ENCODE measurements at regions not wholly inside any gene's neighbourhood (a gene's known extent, or its start where the extent isn't known, plus 50 kb on each side); places are given as distances from the start of the nearest gene placed in this dataset.
"Not testable (repeated sequence)": the region's sequence is repeated elsewhere in the genome, so short reads cannot be mapped to it uniquely, and the experiment has no call there.

GRCh38 chr14:71810800-71811199, 121.4 kb upstream of the RGS6 start:
- DNase-seq (ENCODE audit: low read depth in 2 of 2, low spot score in 1 of 2): not testable (repeated sequence)

- no peak for DNase-seq (ENCODE audit: low read depth in 2 of 2, low spot score in 1 of 2)
Measured at GRCh38 chr14:71812693-71813092, 119.5 kb upstream of the RGS6 start.

- no peak for DNase-seq (ENCODE audit: low read depth in 2 of 2, low spot score in 1 of 2)
Measured at GRCh38 chr14:71815110-71815509, 117.1 kb upstream of the RGS6 start.

GRCh38 chr14:71824816-71825215, 107.4 kb upstream of the RGS6 start:
- no peak for DNase-seq (ENCODE audit: low read depth in 2 of 2, low spot score in 1 of 2)

- DNase-seq (ENCODE audit: low read depth in 2 of 2, low spot score in 1 of 2): no peak
Measured at GRCh38 chr14:71833476-71833875, 98.8 kb upstream of the RGS6 start.

GRCh38 chr14:71834284-71835204, 97.7 kb upstream of the RGS6 start:
- DNase-seq (ENCODE audit: low read depth in 2 of 2, low spot score in 1 of 2): no peak

GRCh38 chr14:71852181-71852580, 80.0 kb upstream of the RGS6 start:
- no peak for DNase-seq (ENCODE audit: low read depth in 2 of 2, low spot score in 1 of 2)

- peak; percentile 1 to 27 for DNase-seq (ENCODE audit: low read depth in 2 of 2, low spot score in 1 of 2)
Measured at GRCh38 chr14:71855399-71856036, 76.7 kb upstream of the RGS6 start.

- DNase-seq (ENCODE audit: low read depth in 2 of 2, low spot score in 1 of 2): no peak
Measured at GRCh38 chr14:71856199-71856919, 75.9 kb upstream of the RGS6 start.

- no peak for DNase-seq (ENCODE audit: low read depth in 2 of 2, low spot score in 1 of 2)
Measured at GRCh38 chr14:71863049-71863448, 69.2 kb upstream of the RGS6 start.

- DNase-seq (ENCODE audit: low read depth in 2 of 2, low spot score in 1 of 2): no peak
Measured at GRCh38 chr14:71863766-71864165, 68.5 kb upstream of the RGS6 start.
